CD14-positive monocyte (primary cell): ENCODE measurements at regions not wholly inside any gene's neighbourhood (a gene's known extent, or its start where the extent isn't known, plus 50 kb on each side); places are given as distances from the start of the nearest gene placed in this dataset.

Source experiments
- DNase-seq, 3 donors: peaks; one replicate each; pipeline ENCODE4 v3.0.0-alpha.2; 2011 to 2022
- H2AFZ ChIP-seq: 2 replicates; pipeline ENCODE4 v1.6.0; 2012; ENCODE audit warnings: mild to moderate bottlenecking, low read depth, low read length, inconsistent platforms; ENCODE audit not compliant: insufficient read depth, poor library complexity, severe bottlenecking
- H3K27ac ChIP-seq, 2 donors: 1 replicate in 1 of 2; 2 replicates in 1 of 2; pipeline ENCODE4 v1.5.1; 2012 to 2013; ENCODE audit warnings: low read length in 2 of 2, control low read depth in 1 of 2, inconsistent platforms in 1 of 2, low read depth in 1 of 2, mild to moderate bottlenecking in 1 of 2
- H3K27me3 ChIP-seq, 2 donors: one replicate each; pipeline versions ENCODE4 v1.6.0 to v1.6.1; 2011 to 2013; ENCODE audit warnings: low read length in 2 of 2; ENCODE audit not compliant: control insufficient read depth in 2 of 2, insufficient read depth in 2 of 2
- H3K36me3 ChIP-seq, 2 donors: replicated peaks in 1 of 2; 1 replicate in 1 of 2; 2 replicates in 1 of 2; pipeline versions ENCODE4 v1.5.1 to v1.6.1; 2012 to 2013; ENCODE audit warnings: low read length in 2 of 2, control low read depth in 1 of 2, inconsistent platforms in 1 of 2, mild to moderate bottlenecking in 1 of 2; ENCODE audit not compliant: insufficient read depth in 2 of 2, control insufficient read depth in 1 of 2
- H3K4me1 ChIP-seq, 2 donors: 1 replicate in 1 of 2; 2 replicates in 1 of 2; pipeline versions ENCODE4 v1.5.1 to v1.6.1; 2012 to 2013; ENCODE audit warnings: low read length in 2 of 2, control low read depth in 1 of 2, inconsistent platforms in 1 of 2, mild to moderate bottlenecking in 1 of 2, moderate library complexity in 1 of 2; ENCODE audit not compliant: insufficient read depth in 2 of 2, control insufficient read depth in 1 of 2
- H3K4me2 ChIP-seq: replicated peaks from 2 replicates; pipeline ENCODE3; 2012; ENCODE audit warnings: low read length, moderate library complexity, mild to moderate bottlenecking; ENCODE audit not compliant: poor library complexity, severe bottlenecking; ENCODE audit errors: extremely low read depth
- H3K4me3 ChIP-seq, 3 experiments: fragments of 200-600 bp in 1 of 3; sonication (generic) in 1 of 3; replicated peaks in 1 of 3; 1 replicate in 2 of 3; 2 replicates in 1 of 3; pipeline ENCODE4 v1.5.1; 2011 to 2013; ENCODE audit warnings: low read length in 3 of 3, mild to moderate bottlenecking in 3 of 3, control low read depth in 2 of 3, low read depth in 2 of 3, inconsistent platforms in 1 of 3, moderate library complexity in 1 of 3
- H3K79me2 ChIP-seq: 2 replicates; pipeline ENCODE4 v1.6.0; 2012; ENCODE audit warnings: mild to moderate bottlenecking, control low read depth, inconsistent platforms, low read length, moderate library complexity; ENCODE audit not compliant: insufficient read depth
- H3K9ac ChIP-seq: 2 replicates; pipeline ENCODE4 v1.6.0; 2017; ENCODE audit warnings: low read length, mild to moderate bottlenecking; ENCODE audit not compliant: insufficient read depth, poor library complexity, severe bottlenecking
- H3K9me3 ChIP-seq, 2 donors: replicated peaks in 1 of 2; 1 replicate in 1 of 2; 2 replicates in 1 of 2; pipeline versions ENCODE4 v1.5.1 to v1.6.1; 2012 to 2013; ENCODE audit warnings: low read length in 2 of 2, control low read depth in 1 of 2; ENCODE audit not compliant: control insufficient read depth in 1 of 2, insufficient read depth in 1 of 2
- H4K20me1 ChIP-seq: 2 replicates; pipeline ENCODE4 v1.6.0; 2012; ENCODE audit warnings: mild to moderate bottlenecking, low read length, control low read depth, moderate library complexity; ENCODE audit not compliant: insufficient read depth
- H3K27ac Mint-ChIP-seq, 7 donors: one replicate each; pipeline ENCODE4 v1.8.0; 2020; ENCODE audit warnings: mild to moderate bottlenecking in 7 of 7, mixed read lengths in 7 of 7, moderate library complexity in 6 of 7, inconsistent platforms in 2 of 7
- H3K27me3 Mint-ChIP-seq, 3 donors: one replicate each; pipeline ENCODE4 v1.8.0; 2021 to 2022; ENCODE audit warnings: low read depth in 3 of 3, mild to moderate bottlenecking in 3 of 3, mixed read lengths in 3 of 3, moderate library complexity in 3 of 3, inconsistent platforms in 1 of 3
- H3K36me3 Mint-ChIP-seq, 2 donors: one replicate each; pipeline ENCODE4 v1.8.0; 2020; ENCODE audit warnings: mixed read lengths in 2 of 2, inconsistent platforms in 1 of 2, mild to moderate bottlenecking in 1 of 2
- H3K4me1 Mint-ChIP-seq: one replicate; pipeline ENCODE4 v1.8.0; 2020; ENCODE audit warnings: mild to moderate bottlenecking, mixed read lengths
- H3K4me3 Mint-ChIP-seq, 2 donors: one replicate each; pipeline ENCODE4 v1.8.0; 2020; ENCODE audit warnings: mild to moderate bottlenecking in 2 of 2, mixed read lengths in 2 of 2, moderate library complexity in 1 of 2
- H3K9me3 Mint-ChIP-seq, 7 donors: one replicate each; pipeline ENCODE4 v1.8.0; 2020 to 2022; ENCODE audit warnings: mixed read lengths in 7 of 7, mild to moderate bottlenecking in 6 of 7, moderate library complexity in 6 of 7, inconsistent platforms in 2 of 7
- CTCF ChIP-seq: fragments of 200-600 bp; IDR thresholded peaks from one replicate; pipeline ENCODE4 v1.8.0; 2022; ENCODE audit warnings: antibody characterized with exemption, mild to moderate bottlenecking
- WGBS: methylation state at CpG from one replicate; pipeline ENCODE4 v1.1.5; 2013; ENCODE audit warnings: missing lambda C conversion rate; ENCODE audit not compliant: insufficient coverage; 5-methylcytosine and 5-hydroxymethylcytosine counted together
- intact Hi-C, 2 donors: fragments of 100-400 bp; cut with micrococcal nuclease; formaldehyde crosslinking; loops; one replicate each; pipeline versions ENCODE4 v1.15.0 to v1.15.1; 2023

GRCh38 chr1:177796561-177796960 lies 173.3 kb downstream of the SEC16B start:
- Mint-ChIP-seq H3K4me1 (no peaks in the 10 kb centered on the region), H3K27ac (no peak overlapping the region), H3K9me3 (peaks cover 0 to 10% (median 2%) of the 10 kb centered on the region in 7 donors), H3K4me3 (no peak overlapping the region), H3K36me3 (no peaks in the 10 kb centered on the region), H3K27me3 (peaks cover 0 to 5% (median 4%) of the 10 kb centered on the region in 3 donors)
- Histone ChIP-seq H4K20me1 (no peaks in the 10 kb centered on the region), H3K27me3 (no peaks in the 10 kb centered on the region), H3K4me1 (no peaks in the 10 kb centered on the region), H3K36me3 (no peaks in the 10 kb centered on the region), H3K79me2 (no peaks in the 10 kb centered on the region), H2AFZ (no peak overlapping the region), H3K9ac (no peak overlapping the region), H3K4me2 (no peak overlapping the region), H3K27ac (no peak overlapping the region), H3K4me3 (no peak overlapping the region), H3K9me3 (no peaks in the 10 kb centered on the region)
- no peak for TF ChIP-seq CTCF
- no peak for DNase-seq
- intact Hi-C loops = no loop called here
- 80% methylated on average over 1 of the region's 2 CpGs for WGBS

DNA sequence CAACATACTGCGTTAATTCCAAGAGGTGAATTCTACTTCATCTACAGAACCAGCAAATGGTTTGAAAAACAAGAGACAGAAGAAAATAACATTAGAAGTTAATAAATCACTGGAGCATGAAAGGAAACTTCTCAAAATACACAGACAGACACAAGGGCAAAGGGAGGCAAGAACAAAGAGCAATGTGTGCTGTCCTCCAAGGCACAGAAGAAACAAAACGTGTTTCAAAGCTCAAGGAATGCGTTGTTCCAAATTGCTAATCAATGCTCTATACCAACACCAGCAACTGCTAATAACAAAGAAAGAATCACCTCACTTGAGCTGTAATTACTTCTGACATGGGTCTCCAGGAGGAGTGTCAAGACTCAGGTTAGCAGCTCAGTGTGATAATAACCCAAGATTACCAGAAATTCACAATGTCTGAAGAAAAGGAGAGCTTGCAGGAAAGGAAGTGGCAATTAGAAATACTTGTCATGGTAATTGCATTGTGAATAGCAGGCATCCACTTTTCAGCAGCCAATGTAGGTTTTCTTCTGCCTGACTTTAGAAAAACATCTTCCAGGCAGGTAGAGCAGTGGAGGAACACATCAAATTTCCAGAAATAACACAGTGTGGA lies 175.4 kb downstream of the SEC16B start:
- no peak for DNase-seq
- Histone ChIP-seq H3K27me3 (no peaks in the 10 kb centered on the region), H3K4me3 (no peak overlapping the region), H3K4me1 (no peaks in the 10 kb centered on the region), H3K9me3 (no peaks in the 10 kb centered on the region), H3K27ac (no peak overlapping the region), H4K20me1 (no peaks in the 10 kb centered on the region), H3K9ac (no peak overlapping the region), H3K36me3 (no peaks in the 10 kb centered on the region), H3K79me2 (no peaks in the 10 kb centered on the region), H3K4me2 (no peak overlapping the region), H2AFZ (no peak overlapping the region)
- no peak for TF ChIP-seq CTCF
- Mint-ChIP-seq H3K27me3 (peaks cover 0 to 5% (median 4%) of the 10 kb centered on the region in 3 donors), H3K27ac (no peak overlapping the region), H3K36me3 (no peaks in the 10 kb centered on the region), H3K9me3 (peaks cover 0 to 13% (median 2%) of the 10 kb centered on the region in 7 donors), H3K4me3 (no peak overlapping the region), H3K4me1 (no peaks in the 10 kb centered on the region)
- intact Hi-C loops = no loop called here
- WGBS = 20% methylated on average over 1 of the region's 3 CpGs
